Hindlimb muscle (tissue), 1 donor: ENCODE measurements at regions not wholly inside any gene's neighbourhood (a gene's known extent, or its start where the extent isn't known, plus 50 kb on each side); places are given as distances from the start of the nearest gene placed in this dataset.
"Not testable (repeated sequence)": the region's sequence is repeated elsewhere in the genome, so short reads cannot be mapped to it uniquely, and the experiment has no call there.

Experiments
- DNase-seq: peaks from one replicate; pipeline ENCODE4 v3.0.0-alpha.2; 2013

DNA sequence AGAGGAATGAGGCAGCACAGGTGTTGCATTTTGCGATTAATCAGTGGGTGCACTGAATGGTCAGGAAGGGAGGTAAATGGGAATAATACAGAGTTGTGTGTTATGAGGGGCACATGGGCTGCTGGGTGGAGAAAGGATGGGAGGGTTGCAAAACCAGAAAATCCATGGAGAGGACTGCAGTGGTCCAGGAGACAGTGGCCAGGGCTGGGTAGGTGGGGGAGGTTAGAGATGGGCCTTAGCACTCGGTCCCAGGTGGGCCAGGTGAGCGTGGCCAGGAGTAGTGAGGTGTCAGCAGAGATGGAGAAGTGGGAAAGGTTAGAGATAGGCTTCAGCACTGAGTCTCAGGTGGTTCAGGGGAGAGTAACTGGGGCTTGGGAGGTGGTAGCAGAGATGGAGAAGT is 399.1 kb upstream of the LARGE1 start:
- no peak for DNase-seq

DNA sequence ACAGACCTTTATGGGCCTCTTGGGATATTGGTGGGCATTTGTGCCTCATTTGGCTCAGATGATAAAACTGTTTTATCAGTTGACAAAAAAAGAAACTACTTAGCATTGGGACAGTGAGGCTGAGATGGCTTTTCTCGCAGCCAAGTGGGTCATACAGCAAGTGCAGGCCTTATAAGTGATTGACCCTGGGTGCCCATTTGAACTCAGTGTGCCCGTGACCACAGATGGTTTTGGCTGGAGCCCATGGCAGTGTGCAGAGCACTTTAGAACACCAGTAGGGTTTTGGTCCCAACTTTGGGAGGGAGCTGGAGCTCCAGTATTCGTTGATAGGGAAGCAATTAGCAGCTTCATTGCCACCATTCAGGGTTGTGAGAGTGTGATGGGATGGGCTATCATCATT is 404.5 kb upstream of the LARGE1 start:
- DNase-seq, result no peak

DNA sequence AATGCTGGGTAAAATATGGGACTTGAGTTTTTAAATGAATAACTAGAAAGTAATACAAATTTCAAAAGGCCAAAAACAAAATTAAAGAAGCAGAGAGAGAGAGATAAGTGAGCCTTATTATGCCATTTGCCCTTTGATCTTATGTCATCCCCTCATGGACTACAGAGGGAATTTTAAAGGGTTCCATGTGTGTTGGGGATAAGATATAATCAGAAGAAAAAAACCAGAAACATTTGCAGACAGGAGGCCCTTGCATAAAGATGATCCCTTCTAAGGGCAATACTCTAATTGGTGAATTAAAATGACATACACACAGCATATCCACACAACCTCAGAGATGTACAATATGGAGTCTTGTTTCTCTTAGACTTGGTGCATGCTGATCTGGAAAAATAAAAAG is 406.6 kb upstream of the LARGE1 start:
- no peak for DNase-seq

DNA sequence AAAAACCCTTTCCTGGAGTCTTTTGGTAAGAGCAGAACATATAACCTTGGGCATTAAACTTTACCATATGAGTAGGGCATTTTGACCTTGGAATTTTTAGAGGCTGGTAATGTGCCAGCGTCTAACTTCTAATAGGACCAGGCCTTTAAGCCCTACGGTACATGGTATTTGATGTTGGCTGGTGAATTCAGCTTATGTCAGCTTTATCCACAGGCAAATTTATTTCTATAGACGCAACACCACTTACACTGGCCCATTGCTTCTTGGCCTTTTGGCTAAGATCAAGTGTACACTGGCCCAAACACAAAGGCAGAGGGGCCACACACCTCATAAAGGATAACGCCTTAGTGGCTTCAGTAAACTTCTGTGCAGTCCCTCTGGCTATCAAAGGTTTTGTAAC is 410.2 kb upstream of the LARGE1 start:
- DNase-seq, result no peak

DNA sequence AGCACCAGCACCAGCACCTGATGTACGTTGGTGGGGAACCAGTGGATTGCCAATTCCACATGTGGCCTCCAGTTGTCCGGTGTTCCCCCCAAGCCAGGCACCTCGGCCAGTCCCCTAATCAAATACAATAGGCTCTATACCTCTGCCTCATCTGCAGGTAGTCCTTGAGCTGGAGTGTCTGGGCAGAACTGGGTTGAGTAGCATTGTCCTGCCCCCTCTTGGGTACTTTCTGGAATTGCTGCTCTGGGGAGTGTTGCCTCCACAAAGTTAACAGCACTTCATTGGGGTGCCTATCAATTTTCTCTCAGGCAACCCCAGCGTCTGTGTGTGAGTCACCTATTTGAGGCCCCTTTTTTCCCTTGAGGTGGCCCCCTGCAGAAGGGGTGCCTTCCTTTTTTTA is 413.0 kb upstream of the LARGE1 start:
- no peak for DNase-seq

DNA sequence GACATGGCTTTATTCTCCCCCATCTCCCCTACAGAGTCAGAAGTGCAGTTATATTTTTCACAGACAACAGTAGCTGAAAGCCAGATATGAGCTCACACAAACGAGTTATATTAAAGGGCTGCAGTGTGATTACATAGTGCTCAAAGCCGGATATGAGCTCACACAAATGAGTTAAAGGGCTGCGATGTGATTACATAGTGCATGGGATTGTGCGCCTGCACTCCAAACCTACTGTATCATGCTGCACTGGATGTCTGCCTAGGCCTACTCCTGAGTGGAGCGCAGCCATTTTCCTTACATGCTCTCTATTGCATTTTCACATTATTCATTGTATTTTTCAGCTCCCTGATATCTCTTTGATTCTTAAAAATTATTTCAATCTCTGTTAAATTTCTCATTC is 414.6 kb upstream of the LARGE1 start:
- DNase-seq, result no peak

DNA sequence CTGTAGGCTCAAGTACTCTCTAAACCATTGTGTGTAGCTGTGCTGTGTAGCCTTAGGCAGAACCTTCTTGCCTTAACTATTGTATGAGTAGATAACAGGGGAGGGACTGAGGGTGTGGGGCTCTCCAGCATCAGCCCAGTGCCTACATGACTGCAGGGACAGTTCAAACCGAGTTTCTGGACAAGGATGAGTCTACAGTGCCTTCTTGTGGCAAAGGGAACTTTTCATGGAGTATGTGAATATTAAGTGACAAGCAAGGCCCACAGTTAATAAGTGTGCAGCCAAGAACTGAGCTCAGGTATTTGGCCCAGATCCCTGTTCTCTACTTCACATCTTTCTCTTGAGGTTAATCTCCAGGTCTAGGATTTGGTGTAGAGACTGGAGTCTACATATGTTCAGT is 424.4 kb upstream of the LARGE1 start:
- DNase-seq, result no peak

DNA sequence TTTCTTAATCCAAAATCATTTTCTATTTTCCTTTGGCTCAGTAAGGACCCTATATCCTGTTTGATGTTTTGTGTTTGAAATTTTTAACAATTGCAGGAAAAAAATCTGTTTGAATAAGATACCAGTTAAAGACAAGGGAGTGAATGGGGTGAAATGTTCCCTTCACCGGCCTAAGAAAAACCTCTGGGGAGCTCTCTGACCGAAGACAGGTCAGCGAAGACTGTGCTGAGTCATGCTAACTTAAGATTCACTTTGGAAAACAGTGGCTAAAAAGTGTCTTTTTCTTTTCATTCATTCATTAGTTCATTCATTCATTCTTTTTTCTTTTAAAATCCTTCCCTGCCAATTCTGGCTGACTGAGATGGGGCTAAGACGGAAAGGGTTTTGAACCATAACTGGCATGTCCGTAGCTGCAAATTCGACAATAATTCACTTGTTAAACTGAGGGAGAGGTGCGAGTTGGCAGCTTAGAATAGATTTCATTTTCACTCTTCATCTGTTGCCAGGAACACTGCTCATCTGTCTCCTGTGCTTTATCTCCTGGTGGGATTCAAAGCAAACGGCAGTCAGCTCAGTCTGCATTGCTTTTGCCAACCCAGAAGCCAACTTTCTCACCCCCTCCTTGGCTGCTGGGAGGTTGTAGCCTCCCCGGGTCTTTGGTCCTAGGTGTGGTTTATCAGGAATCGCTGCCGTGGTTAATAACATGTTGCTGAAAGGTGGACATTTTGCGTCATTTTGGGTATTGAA is 434.0 kb upstream of the LARGE1 start:
- DNase-seq, result no peak

DNA sequence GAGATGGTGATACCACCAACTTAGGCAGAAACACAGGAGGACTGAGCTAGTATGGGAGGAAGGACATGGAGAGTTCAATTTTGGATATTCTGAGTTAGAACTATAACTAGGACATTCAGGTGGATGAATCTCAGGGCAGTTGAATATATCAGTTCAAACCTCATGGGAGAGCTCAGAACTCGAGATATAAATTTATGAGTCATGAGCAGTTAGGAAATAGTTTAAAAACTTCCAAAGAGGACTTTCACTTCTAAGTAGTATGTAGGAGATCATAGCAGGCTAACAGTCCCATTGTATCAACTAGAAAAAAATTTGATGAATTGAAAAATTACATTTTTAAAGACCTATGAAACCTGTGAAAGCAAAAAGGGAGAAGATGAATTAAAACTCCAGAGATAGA is 436.2 kb upstream of the LARGE1 start:
- no peak for DNase-seq

DNA sequence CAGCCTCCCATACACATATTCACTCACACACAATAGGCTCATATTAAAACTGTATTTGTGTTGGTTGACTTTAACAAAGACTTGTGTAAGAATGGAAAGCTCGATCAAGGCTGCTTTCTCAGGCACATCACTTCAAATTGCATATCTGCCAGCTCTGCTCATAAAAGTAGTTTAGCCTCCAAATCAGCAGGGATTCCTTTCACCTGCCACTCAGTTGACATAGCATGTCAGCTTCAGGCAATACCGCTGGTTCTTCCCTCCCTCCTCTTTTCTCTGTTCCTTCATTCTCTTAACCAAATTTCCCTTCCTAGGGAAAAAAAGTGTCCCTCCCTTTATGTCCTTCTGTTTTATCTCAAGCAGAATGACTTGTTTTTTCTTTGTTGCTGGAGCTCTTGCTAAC is 450.4 kb upstream of the LARGE1 start:
- no peak for DNase-seq

DNA sequence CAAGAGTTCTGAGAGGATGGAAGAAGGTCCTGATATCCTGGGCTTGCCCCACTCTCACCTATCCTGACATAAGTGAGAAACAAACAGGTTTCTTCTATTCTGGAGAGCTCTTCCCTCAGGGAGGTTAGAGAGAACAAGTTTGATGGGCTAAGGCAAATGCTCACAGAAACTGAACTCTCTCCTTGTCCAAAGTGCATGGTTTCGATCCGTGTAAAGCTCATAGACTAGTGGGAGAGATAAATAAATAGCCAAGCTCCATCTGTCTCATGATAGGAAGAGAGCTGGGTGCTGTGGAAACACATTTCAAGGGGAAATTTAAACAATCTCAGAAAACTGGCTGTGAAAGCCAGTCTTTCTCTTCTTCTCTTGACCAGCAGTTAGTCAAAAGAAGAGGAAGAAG is 459.5 kb upstream of the LARGE1 start:
- no peak for DNase-seq

DNA sequence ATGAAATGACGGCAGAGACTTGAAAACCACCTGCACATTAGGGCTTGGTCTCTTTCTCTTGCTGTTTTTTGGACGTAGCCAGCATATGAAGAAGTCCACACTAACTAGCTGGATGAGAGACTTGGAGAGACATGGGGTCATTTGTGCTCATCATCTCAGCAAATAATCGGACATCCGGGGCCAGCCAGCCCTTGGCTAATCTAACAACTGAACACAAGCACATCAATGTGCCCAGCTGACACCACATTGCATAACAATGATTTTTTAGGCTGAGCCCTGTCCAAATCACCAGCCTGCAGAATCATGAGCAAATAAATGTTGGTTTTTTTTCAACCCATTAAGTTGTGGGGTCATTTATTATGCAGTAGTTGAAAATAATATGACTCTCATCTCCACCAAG is 460.3 kb upstream of the LARGE1 start:
- no peak for DNase-seq

DNA sequence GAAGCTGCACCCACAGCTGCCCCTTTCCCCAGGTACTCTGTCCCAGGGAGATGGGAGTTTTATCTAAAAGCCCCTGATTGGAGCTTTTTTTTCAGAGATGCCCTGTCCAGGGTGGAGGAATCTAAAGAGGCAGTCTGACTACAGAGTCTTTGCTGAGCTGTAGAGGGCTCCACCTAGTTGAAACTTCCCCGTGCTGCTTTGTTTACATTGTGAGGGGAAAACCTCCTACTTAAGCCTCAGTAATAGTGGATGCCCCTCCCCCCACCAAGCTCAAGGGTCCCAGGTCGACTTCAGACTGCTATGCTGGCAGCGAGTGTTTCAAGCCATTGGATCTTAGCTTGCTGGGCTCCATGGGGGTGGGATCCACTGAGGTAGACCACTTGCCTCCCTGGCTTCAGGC is 470.1 kb upstream of the LARGE1 start:
- no peak for DNase-seq

DNA sequence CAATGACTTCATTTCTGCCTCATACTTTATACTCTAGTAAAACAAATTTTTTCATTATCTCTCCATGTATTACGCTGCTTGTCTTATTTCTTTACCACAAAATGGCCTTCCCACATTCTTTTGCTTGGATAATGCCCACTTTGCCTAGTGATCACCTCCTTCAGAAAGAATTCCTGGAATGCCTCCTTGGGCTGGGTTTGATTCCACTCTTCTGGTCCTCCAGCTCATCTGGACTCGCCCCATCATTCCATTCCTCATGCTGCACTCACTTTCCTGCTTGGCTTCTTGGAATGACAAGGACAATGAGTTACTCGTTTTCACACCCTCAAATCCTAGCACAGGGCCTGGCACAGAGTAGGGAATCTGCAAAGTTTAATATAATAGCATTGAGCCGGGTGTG is 475.1 kb upstream of the LARGE1 start:
- no peak for DNase-seq

DNA sequence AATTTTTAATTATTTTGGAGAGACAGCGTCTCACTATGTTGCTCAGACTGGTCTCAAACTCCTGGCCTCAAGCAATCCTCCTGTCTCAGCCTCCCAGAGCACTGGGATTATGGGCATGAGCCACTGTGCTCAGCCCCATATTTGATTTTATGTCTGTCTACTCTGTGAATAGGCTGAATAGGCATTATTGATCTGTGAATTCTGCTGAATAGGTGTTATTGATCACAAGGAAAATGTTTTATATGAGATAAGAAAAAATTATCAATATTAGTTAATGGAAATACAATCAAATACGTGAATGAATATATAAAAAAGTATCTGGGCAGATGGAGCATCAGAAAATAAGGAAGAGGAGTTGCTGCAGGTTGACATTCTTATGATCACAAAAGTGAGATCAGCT is 483.4 kb upstream of the LARGE1 start:
- no peak for DNase-seq

DNA sequence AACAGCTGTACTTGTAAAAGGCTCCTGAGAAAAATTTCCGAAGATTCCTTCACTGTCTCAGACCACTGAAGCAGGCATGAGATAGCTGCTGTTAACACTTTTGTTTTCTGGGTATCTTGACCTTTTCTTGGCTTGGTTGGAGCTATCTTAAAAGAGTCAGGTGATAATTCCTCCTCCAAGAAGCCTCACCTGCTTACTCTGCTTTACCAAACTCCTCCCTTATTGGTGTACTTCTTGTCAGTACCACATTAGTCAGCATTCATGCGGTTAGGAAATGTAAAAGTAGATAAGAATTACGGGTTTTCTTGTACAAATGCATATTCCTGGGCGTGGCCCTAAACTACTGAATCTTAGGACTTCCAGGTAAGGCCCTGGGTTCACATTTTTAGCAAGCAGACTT is 489.8 kb upstream of the LARGE1 start:
- DNase-seq, result no peak

DNA sequence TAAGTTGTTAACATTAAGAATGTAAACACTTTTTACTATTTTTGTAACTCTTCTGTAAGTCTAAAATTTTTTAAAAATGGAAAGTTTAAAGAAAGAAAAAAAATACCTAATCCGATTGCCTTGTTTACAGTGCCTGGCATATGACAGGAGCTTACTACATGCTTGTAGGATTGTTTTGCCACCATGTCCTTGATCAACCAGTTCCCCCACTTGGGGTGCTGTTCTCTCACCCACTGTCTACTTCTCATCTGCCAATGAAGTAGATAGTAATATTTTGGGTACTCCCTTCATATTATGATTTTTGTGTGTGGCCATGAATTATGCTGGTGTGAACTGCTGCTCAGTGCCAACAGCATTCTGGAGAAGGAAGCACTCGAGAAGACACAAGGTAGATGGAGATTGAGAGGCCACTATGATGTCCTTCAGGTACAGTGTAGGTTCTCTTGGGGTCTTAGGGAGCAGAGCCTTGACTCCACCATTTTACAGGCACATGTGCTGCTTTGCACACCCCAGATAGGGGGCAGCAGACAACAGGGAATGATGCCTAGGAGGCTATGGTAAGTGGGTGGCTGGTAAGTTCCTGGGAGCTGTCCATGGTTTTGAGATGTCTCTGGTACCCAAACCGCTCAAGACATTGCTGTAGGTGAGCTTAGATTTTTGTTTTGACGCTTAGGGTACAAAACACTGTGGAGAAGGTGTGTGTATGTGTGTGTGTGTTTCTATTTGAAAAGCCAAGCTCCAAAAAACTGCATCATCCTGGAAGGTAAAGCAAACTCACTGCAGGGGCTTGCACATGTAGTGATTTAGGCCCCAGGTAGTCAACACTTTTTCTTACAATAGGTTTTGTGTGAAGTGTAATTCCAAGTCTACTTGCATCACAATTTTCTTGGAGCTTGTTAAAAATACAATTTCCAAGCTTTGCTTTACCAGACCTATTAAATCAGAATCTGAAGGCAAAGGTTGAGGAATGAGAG is 494.5 kb upstream of the LARGE1 start:
- peak; percentile 74 for DNase-seq

DNA sequence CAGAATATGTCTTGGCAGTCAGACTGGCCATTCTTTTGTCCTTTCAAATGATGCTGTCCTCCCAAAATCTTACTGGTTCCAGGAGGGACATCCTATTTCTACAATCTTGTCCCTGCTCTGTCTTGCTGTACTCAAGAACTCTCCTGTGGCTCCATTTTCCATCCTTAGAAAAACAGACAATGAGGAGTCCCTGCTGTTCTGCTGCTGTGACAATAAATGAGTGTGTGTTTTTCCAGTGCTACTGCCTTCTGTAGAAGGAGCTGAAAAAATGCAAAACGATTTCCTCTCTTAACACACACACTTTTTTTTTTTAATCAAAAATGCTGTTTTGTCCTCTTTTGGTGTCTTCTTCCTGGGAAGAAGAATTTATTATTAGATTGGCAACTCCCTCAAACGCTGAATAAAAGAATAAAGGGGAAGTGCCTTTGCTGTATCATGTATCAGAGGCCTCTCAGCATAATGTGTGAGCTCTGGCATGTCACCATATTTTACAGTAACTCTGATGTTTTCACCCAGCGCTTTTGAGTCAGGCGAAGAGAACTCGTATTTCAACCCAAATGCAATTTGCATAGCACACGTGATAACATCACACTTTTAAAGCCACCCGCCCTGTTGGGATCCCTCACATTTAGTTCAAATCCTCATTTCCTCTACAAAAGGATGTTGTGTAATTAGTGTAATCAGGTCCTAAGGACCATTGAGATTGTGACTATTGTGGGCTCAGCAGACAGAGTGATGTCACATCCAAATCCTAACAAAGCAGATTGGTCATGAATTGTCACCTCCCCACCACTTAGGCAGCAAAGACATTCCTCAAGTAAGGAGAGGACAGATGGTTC is 496.0 kb upstream of the LARGE1 start:
- DNase-seq, result no peak

DNA sequence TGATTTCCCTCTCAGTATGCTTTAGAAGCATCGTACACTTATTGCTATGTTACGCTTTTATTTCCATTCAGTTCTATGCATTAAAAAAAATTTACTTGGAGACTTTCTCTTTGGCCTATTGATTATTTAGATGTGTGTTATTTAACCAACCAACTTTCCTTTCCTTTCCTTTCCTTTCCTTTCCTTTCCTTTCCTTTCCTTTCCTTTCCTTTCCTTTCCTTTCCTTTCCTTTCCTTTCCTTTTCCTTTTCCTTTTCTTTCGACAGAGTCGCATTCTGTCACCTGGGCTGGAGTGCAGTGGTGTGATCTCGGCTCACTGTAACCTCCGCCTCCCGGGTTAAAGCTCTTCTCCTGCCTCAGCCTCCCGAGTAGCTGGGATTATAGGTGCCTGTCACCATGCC is 502.7 kb upstream of the LARGE1 start:
- not testable (repeated sequence) for DNase-seq

DNA sequence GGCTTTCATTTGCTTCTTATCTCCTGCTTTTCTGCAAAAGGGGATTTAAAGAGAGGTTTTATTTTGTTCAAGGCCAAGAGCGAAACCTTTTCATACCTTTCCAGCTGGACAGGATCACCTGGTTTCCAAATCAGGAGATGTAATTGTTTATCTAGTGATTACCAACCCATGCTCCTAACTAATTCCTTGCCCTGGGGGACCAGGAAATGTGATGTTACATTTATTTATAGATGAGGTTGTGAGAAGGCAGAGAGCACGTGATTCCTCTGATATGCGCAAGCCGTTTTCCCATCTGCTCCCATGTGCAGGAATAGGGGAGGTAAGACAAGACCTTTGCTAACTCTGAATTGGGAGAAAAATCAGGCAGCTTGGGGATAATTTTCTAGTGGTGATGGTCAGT is 507.2 kb upstream of the LARGE1 start:
- DNase-seq, result no peak

DNA sequence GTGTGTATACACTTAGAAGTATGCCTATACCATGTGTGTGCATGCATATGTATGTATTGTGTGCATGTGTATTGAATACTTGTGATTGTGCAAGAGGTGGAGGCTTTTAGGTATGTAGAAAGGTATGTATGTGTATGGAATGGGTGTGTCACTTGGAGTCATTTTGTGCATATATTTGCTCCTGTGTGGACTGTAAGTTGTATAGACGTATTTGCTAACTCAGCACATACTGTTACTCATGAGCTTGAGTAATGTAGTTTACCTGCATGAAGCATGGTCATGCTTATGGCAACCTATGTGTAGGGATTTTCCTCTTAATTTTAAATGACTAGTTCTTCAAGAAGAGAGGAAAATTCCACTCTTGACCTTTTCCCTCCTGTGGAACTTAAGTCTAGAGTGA is 507.6 kb upstream of the LARGE1 start:
- DNase-seq, result no peak

DNA sequence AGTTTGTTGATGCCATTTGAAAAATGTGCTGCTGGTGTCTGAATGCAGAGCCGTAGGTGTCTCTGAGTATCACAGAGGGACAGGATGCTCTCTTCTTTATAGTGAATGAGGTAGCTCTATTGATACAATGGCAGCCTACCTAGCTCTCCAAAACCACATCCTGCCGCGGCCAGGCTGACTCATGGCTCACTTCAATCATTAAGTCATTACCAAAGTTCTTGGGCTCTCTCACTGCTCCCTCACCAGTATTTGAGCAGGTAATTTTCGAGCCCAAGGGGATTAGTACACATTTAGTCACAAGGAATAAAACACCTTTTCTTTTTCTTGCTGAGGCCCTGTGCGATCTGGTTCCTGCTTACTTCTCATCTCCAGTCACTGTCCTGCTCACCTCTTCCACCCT is 509.0 kb upstream of the LARGE1 start:
- no peak for DNase-seq

DNA sequence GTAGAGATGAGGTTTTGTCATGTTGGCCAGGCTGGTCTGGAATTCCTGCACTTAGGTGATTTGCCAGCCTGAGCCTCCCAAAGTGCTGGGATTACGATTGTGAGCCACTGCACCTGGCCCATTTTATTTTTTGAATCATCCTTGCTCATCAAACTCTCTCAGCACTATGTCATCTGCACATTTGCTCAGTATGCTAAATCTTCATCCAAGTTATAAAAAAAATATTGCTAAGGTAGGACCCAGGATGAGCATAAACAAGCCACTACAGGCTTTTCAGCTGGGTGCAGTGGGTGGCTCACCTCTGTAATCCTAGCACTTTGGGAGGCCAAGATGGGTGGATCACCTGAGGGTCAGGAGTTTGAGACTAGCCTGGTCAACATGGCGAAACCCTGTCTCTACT is 510.1 kb upstream of the LARGE1 start:
- DNase-seq, result no peak
